Retinal pigment epithelial cell (primary cell): ENCODE measurements at regions not wholly inside any gene's neighbourhood (a gene's known extent, or its start where the extent isn't known, plus 50 kb on each side); places are given as distances from the start of the nearest gene placed in this dataset.

ENCODE experiments used
- DNase-seq: peaks from one replicate; pipeline ENCODE4 v3.0.0-alpha.2; 2010; ENCODE audit warnings: low read depth
- H3K4me3 ChIP-seq: 2 replicates; pipeline ENCODE4 v1.5.1; 2011; ENCODE audit warnings: mild to moderate bottlenecking, low read length, control low read depth, moderate library complexity
- CTCF ChIP-seq: conservative IDR thresholded peaks from 2 replicates; pipeline ENCODE4 v1.5.1; 2011; ENCODE audit warnings: low read depth, low read length, control low read depth, inconsistent platforms

GRCh38 chr7:89776980-89777379 lies 377.3 kb upstream of the STEAP1 start:
- no peak for TF ChIP-seq CTCF
- H3K4me3 ChIP-seq: no peak overlapping the region
- no peak for DNase-seq

GRCh38 chr7:89777499-89777898 lies 376.8 kb upstream of the STEAP1 start:
- TF ChIP-seq CTCF: no peak
- no peak overlapping the region for H3K4me3 ChIP-seq
- DNase-seq: no peak

- TF ChIP-seq CTCF: no peak
- no peak for DNase-seq
- H3K4me3 ChIP-seq: no peak overlapping the region
Observed at GRCh38 chr7:89780291-89780690, 374.0 kb upstream of the STEAP1 start.

GRCh38 chr7:89796481-89796880 lies 357.8 kb upstream of the STEAP1 start:
- TF ChIP-seq CTCF: no peak
- H3K4me3 ChIP-seq: no peak overlapping the region
- no peak for DNase-seq

- TF ChIP-seq CTCF: no peak
- DNase-seq: no peak
- no peak overlapping the region for H3K4me3 ChIP-seq
Observed at GRCh38 chr7:89797965-89798598, 356.2 kb upstream of the STEAP1 start.

- H3K4me3 ChIP-seq: no peak overlapping the region
- no peak for DNase-seq
- no peak for TF ChIP-seq CTCF
Observed at GRCh38 chr7:89798599-89798996, 355.7 kb upstream of the STEAP1 start.

- no peak overlapping the region for H3K4me3 ChIP-seq
- TF ChIP-seq CTCF: no peak
- no peak for DNase-seq
Observed at GRCh38 chr7:89800761-89801160, 353.5 kb upstream of the STEAP1 start.
